HL-60 (cell line): ENCODE measurements at regions not wholly inside any gene's neighbourhood (a gene's known extent, or its start where the extent isn't known, plus 50 kb on each side); places are given as distances from the start of the nearest gene placed in this dataset.

Source experiments
- DNase-seq, 2 experiments: peaks; one replicate each; pipeline ENCODE4 v3.0.0-alpha.2; 2010 to 2020; ENCODE audit warnings: low read depth in 1 of 2, low spot score in 1 of 2
- H3K27ac ChIP-seq: fragments of 250-450 bp; sonication (Bioruptor Pico); replicated peaks from 2 replicates; pipeline ENCODE4 v1.5.1; 2020; ENCODE audit warnings: mild to moderate bottlenecking, moderate library complexity
- H3K27me3 ChIP-seq: fragments of 250-450 bp; sonication (Bioruptor Pico); 2 replicates; pipeline ENCODE4 v1.5.1; 2021; ENCODE audit warnings: mild to moderate bottlenecking, moderate library complexity; ENCODE audit not compliant: insufficient read depth, poor library complexity, severe bottlenecking
- H3K4me3 ChIP-seq: replicated peaks from 2 replicates; pipeline ENCODE4 v1.5.1; 2011; ENCODE audit warnings: mild to moderate bottlenecking, control low read depth, low read length; ENCODE audit not compliant: insufficient read depth
- GABPA ChIP-seq: IDR thresholded peaks from 2 replicates; pipeline ENCODE4 v1.6.1; 2012; ENCODE audit warnings: low read depth
- POLR2AphosphoS5 ChIP-seq: IDR thresholded peaks from 2 replicates; pipeline ENCODE4 v1.6.1; 2012; ENCODE audit warnings: low read depth
- REST ChIP-seq: IDR thresholded peaks from 2 replicates; pipeline ENCODE4 v1.6.1; 2012; ENCODE audit warnings: low read depth; ENCODE audit not compliant: insufficient replicate concordance
- SPI1 ChIP-seq: IDR thresholded peaks from 2 replicates; pipeline ENCODE4 v1.6.1; 2012; ENCODE audit warnings: low read depth, mild to moderate bottlenecking, borderline replicate concordance
- TF ChIP-seq, protein P1 (sequence below): IDR thresholded peaks from one replicate; pipeline ENCODE4 v1.5.1; 2011; ENCODE audit warnings: low read length, control low read depth, inconsistent platforms; ENCODE audit not compliant: insufficient read depth

- no peaks in the 10 kb centered on the region for H3K27me3 ChIP-seq
- no peak overlapping the region for H3K4me3 ChIP-seq
- no peak for DNase-seq
- no peak overlapping the region for H3K27ac ChIP-seq
- no peak for TF ChIP-seq SPI1
- TF ChIP-seq REST, result no peak
- TF ChIP-seq, protein P1, sequence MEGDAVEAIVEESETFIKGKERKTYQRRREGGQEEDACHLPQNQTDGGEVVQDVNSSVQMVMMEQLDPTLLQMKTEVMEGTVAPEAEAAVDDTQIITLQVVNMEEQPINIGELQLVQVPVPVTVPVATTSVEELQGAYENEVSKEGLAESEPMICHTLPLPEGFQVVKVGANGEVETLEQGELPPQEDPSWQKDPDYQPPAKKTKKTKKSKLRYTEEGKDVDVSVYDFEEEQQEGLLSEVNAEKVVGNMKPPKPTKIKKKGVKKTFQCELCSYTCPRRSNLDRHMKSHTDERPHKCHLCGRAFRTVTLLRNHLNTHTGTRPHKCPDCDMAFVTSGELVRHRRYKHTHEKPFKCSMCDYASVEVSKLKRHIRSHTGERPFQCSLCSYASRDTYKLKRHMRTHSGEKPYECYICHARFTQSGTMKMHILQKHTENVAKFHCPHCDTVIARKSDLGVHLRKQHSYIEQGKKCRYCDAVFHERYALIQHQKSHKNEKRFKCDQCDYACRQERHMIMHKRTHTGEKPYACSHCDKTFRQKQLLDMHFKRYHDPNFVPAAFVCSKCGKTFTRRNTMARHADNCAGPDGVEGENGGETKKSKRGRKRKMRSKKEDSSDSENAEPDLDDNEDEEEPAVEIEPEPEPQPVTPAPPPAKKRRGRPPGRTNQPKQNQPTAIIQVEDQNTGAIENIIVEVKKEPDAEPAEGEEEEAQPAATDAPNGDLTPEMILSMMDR, result no peak
- TF ChIP-seq POLR2AphosphoS5, result no peak
Observed at GRCh38 chr12:92991134-92991533, 62.0 kb upstream of the EEA1 start.

DNA sequence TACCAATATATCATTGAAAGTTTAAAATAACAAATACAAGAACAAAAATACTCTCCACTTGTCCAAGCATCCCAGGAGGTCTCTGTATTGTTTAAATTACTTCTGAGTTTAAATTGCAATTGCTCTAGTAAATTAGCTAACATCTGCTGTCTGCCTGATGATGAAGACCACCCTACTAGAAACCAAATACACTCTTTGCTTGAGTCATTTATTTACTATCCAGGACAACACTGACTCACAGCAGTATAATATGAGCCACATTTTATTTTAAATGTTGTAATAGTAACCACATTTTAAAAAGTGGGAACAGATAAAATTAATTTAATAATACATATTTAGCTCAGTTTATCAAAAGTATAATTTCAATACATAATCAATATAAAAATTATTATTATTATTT is 62.9 kb upstream of the EEA1 start:
- Histone ChIP-seq H3K27me3 (no peaks in the 10 kb centered on the region), H3K4me3 (no peak overlapping the region), H3K27ac (no peak overlapping the region)
- DNase-seq, result no peak
- TF ChIP-seq GABPA, result no peak

DNA sequence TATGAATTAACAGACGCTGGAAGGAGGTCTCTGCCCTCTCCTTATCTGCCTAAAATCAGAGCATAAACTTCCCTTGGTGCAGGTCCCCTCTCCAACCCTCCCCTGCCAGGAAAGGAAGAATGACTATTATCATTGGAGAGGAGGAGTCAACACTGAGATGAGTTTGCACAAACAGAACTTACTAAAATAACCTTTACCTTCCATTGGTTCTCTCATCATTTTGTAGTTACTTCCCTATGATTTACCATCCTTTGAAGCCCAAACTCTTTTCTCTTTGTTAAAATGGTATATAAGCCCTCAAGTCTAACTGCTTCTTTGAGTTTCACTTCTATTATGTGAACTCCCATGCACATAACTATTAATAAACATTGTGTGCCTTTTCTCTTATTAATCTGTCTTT is 64.2 kb upstream of the EEA1 start:
- no peak for DNase-seq
- TF ChIP-seq REST, result no peak
- no peak for TF ChIP-seq POLR2AphosphoS5
- TF ChIP-seq, protein P1, result no peak
- TF ChIP-seq SPI1, result no peak
- TF ChIP-seq GABPA, result no peak
- H3K4me3 ChIP-seq, result no peak overlapping the region
- no peaks in the 10 kb centered on the region for H3K27me3 ChIP-seq
- no peak overlapping the region for H3K27ac ChIP-seq

GRCh38 chr12:92995258-92995903 is 66.3 kb upstream of the EEA1 start:
- Histone ChIP-seq H3K27ac (no peak overlapping the region), H3K27me3 (no peaks in the 10 kb centered on the region), H3K4me3 (no peak overlapping the region)
- DNase-seq, result no peak
- TF ChIP-seq GABPA (no peak), POLR2AphosphoS5 (no peak), REST (no peak), SPI1 (peak; percentile 38; the same call in 1 of the 2 replicates)
- TF ChIP-seq, protein P1, result no peak
